ENCODE measurements at regions not wholly inside any gene's neighbourhood (a gene's known extent, or its start where the extent isn't known, plus 50 kb on each side); places are given as distances from the start of the nearest gene placed in this dataset.

DNA sequence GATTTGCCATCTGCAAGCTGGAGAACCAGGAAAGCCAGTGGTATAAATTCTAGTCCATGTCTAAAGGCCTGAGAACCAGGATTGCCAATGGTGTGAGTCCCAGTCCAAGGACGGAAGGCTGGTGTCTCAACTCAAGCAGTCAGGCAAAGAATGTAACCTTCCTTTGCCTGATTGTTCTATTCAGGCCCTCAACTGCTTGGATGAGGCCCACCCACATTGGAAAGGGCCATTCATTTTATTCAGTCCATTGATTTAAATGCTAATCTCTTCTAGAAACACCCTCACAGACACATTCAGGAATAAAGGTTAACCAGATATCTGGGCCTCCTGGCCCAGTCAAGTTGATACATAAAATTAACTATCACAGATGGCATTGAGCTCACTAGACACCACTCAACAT is 427.8 kb downstream of the ZNF608 start:
- DNase-seq (ENCODE audit: low read depth, low spot score) = no peak

DNA sequence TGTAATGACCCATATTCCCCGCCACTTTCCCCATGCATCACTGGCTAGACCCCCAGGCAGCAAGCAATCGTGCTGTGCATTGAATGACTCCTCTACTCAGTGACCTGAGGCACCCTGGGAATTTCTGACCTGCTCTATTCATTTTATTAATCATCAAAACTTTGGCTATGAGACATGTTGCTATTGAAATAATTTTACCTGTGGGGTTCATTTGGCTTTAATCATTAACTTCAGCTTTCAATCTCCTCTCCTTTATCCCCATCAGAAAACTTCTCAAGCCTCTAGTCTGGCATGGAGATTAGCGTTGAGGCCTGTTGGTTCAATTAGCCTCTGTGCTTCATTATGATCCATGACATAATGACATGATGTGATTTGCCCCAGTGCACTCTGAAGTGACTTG is 429.0 kb downstream of the ZNF608 start:
- DNase-seq (ENCODE audit: low read depth, low spot score) = no peak

DNA sequence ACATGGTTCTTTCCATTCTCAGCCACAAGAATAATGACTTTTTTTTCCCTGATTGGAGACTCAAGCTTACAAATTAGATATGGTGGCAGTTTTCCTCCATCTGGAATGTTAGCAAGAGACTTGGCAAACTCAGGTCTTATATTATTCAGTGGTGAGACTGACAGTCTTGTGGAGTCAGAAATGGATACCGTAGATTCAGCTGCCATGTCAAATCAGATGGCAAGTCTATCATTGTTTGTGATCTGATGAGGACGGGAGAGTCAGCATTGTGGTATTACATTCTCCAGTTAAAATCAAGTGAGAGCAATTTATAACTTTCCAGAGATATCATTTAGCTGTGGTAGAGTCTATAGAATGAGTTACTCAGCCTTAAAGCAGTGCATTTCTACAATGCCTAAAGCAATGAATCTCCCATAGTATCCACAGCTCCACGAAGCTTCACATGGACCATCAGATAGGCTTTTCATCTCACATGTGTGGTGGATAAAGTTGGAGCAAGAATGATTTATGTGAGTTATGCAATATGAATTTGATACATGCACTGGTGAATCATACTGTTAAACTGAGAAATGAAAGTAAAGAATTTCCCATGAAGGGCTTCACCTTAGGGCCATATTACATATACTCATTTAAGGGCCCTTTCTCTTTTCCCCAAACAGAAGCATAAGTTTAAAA is 430.6 kb downstream of the ZNF608 start:
- no peak for DNase-seq (ENCODE audit: low read depth, low spot score)

DNA sequence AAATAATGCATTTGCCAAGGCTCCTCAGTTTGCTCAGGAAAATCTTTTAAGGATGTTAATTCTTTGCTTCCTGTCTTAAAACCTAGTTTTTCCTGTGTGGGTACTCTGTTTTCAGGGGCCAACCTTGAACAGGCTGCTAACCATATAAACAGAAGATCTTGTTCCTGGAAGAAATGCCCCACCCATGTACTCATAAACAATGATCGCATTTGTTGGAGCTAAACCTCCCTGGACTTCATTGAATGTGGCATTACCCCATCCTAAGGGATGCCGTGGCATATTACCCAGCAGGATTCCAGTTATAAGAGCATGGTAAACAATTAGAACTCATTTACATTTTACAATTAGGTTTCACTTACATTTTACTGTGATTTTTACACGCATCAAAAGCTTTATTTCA is 436.0 kb downstream of the ZNF608 start:
- no peak for DNase-seq (ENCODE audit: low read depth, low spot score)

DNA sequence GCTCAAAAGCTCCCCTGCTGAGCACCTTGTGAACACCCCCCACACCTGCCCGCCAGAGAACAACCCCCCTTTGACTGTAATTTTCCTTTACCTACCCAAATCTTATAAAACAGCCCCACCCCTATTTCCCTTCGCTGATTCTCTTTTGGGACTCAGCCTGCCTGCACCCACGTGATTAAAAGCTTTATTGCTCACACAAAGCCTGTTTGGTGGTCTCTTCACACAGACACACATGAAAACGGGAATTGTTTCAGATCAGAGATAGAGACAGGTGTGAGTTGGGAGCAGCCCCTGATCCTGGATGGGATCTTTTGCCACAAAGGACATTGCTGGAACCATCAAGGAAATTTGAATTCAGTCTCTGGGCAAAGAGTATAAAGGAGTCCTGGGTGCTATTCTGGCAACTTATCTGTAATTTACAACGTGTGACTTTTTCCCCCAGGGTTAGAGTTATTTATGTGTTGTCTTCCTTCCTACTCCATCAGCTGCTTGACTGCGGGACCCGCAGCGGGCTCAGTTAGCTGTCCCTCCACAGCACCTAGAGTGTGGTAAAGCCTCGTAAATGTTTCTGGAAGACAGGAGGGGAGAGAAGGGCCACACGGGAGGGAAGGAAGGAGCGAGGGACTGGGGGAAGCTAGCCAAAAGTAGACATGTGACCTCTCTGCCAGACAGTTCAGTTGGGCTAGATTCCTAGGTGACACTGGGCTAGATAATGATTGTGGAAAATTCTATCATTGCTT is 437.0 kb downstream of the ZNF608 start:
- no peak for DNase-seq (ENCODE audit: low read depth, low spot score)

DNA sequence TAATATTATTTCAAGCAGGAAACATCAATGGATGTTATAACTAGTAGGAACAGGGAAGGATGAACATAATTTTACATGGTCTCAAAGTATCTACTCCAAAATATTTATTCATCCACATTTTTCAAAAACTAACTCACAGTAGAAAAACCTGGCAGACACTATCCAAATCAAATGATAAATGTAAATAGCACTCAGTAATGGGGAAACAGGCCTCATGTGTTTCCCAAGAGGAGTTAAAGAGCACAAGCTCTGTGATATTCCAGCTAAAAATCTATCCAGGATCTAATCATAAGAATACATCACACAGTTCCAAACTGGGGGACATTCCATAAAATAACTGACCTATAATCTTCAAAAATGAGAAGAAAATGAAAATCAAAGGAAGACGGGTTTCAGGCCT is 443.1 kb downstream of the ZNF608 start:
- DNase-seq (ENCODE audit: low read depth, low spot score) = no peak

DNA sequence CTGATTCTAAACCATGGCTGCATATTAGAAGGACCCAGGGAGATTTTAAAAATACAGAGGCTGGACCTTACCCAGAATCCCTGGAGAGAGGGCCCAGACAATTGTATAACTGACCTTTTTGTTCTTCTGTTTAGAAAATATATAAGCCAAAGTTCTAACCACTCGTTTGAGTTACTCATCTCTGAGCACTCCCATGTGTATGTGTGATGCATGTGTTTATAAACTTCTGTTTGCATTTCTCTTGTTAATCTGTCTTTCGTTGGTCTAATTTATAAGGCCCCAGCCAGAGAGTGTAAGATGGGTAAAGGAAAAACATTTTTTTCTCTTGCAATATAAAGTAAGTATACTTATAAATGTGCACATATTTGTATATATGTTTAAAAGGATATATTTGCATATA is 443.9 kb downstream of the ZNF608 start:
- DNase-seq (ENCODE audit: low read depth, low spot score) = peak; percentile 3

DNA sequence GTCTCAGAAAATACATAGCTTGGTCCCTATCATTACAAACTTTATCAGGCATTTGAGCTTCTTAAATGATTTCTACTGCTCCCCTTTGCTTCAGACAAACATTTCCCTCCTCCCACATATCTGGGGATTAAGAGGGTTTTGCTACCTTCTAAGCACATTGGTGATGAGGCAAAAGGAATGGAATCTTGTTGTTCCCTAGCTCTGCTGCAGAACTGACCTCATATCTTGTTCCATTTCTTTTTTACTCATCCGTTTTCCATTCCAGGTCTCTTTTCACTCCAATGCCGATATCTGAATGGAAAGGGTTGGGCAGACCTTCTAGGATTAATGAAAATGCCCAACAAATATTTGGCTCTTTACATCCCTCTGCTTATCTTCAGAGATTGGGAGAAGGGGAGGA is 444.6 kb downstream of the ZNF608 start:
- DNase-seq (ENCODE audit: low read depth, low spot score) = no peak

DNA sequence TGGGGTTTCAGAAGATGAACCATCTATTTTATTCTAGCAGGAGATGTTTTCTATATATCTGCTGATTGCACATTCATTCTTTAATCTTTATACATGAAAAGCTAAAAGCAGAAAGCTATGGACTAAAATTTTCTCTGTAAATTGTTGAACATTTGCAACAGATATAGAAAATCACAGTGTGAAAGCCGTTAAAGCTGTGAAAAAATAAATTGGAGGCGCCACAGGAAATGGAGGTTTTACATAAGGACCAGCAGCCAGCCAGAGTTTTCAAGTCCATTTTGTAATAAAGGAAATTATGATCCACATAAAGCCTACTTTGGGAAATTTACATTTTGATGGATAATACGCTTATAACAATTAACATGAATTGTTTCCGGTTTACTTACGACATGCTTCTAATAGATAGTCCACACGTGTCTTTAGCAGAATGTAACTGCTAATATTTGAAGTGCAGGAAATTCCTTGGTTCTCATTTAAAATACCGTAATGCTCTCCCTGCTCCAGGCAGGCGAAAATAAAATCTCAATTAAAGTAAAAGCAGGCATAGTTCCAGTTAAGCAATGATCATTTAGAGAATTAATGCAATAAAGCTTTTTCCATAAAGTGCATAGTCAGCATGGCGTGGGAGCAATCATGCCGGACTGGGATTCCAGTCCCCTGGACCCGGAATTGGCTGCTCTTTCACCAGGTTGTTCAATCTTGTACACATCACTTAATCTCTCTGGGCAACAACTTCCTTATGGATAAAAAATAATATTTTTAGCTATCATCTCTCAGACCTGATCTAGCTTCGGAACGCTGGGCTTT is 445.4 kb downstream of the ZNF608 start:
- DNase-seq (ENCODE audit: low read depth, low spot score) = no peak

DNA sequence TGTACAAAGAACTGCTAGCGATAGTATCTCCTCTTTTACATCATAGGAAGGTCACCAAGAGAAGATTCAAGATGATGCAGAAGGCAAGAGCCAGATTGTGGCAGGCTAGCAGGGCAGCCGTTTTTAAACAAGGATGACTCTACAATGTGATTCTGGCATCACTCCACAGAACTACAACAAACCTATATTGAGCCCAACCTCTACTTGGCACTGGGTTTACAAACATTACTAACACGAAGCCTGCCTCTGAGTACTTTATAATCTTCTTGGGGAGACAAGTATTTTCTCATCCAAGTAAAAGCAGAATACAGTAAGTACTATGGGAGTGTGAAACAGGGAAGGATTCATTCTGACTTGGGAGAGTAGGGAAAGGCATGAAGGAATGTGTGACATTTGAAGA is 448.6 kb downstream of the ZNF608 start:
- DNase-seq (ENCODE audit: low read depth, low spot score) = no peak

DNA sequence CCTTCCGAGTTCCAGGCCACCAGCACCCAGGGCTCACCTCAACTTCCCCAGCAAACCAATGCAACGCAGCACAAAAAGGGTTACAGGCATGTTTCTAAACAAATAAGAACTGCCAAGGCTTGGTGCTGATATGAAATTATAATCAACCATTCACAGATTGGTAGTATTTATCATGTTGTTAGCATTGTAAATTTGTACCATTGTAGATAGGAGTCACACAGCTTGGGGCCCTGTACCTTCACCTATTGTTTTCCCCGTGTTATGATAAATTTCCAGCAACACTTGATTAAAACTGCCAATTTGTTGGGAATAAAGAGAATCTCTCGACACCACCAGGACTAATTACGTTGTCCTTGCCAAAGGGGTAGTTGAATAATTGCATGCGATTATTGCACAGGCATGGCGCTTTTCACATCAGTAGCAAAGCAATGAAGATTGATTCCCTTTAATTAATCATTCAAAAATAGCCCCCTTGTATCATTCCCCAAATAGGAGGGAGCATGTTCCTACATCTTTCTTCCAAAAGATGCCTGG is 454.1 kb downstream of the ZNF608 start:
- no peak for DNase-seq (ENCODE audit: low read depth, low spot score)

DNA sequence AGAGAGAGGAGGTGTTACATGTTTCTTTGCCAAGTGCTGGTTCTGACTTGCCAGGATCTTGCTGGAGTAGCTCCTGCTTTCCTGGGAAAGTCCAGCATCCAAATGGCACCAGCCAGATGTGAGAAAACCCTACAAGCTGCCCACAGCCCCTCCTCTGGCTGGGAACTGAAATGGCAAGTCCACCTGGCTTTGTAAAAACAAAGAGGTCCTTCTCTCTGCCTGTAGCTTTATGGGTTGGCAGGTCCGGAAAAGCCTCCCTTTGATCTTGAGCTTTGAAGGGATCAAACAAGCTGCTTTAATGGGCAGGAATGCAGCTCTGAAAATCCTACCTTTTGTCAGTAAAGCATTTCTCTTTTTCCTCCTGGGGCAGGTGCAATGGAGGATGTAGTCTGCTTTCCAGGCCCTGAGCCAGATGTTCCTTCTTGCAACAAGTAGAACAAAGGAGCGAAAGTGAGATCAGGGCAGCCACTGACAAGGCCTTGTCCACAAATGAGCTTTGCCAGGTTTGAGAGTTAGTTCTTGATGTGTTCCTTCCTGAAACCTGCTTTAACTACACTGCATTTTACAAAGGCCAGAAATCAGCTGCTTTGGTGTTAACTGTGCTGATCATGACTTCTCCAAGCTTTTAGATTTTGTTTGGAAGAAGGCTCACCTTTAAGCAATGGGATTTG is 456.7 kb downstream of the ZNF608 start:
- no peak for DNase-seq (ENCODE audit: low read depth, low spot score)

DNA sequence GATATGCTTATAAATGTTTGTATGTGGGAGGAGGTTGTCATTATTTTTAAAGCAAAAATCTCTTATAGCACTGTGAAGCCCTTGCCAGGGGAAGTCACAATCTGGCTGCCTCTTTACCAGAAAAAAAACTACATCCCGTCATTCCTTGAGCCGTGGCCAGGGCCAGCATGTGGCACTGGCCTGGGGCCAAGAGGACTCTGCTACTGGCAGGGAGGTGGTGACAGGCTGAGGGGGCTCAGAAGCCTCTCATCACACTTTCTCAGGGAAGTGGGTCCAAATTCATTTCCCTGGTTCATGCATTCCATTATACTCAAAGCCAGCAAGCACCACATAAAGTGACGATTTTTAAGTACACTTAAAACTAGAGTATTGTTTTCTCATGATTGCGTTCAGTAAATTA is 457.3 kb downstream of the ZNF608 start:
- no peak for DNase-seq (ENCODE audit: low read depth, low spot score)

DNA sequence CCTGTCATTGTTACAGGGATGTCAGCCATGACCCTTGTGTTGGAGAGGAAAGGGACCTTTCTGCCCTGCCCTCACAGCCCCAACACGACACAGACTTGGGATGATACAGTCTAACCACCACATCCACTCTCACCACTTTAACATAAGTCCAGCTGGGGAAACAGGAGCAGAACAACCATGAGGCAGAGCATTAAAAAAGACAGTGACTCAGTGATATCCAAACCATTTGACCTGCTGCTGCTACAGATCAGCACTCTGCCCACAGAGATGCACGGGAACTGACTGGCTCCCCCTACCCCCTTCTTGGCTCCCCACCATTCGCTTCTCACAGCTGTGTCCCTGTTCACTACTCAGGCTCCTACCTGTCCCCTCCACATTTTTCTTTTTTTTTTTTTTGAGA is 458.6 kb downstream of the ZNF608 start:
- no peak for DNase-seq (ENCODE audit: low read depth, low spot score)

DNA sequence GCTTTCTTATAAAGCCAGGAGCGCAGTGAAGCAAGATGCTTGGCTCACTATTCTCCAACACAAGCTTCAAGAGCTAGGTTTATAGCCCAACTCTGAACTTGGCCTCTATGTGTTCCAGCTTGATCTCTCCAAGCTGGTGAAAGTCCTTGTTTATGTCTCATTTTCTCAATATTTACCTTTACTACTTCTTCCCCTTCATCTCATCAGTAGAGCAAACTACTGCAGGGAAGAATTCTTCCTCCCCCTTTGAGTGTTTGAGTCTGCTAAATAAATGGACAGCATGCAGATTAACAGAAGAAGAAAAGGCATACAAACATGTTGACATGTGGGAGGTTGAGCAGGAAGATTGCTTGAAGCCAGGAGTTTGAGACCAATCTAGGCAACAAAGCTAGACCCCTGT is 460.7 kb downstream of the ZNF608 start:
- DNase-seq (ENCODE audit: low read depth, low spot score) = no peak

DNA sequence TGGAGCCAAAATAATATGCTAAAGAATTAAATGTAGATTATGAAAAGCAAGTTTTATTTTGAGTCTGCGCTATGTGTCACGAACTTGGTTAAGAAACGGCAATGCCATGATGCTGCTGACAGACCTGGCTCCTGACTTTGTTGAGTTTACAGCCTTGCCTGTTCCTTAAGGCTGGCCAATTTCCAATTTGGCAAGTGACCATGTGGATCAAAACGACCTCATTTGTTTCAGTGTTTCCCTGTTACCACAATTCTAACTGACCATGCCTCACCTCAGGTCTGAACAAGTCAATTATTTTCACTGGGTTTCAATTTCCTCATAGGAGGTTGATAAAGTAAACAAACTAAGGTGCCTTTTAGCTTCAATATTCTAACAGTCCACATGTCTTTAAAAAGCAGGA is 461.4 kb downstream of the ZNF608 start:
- no peak for DNase-seq (ENCODE audit: low read depth, low spot score)

DNA sequence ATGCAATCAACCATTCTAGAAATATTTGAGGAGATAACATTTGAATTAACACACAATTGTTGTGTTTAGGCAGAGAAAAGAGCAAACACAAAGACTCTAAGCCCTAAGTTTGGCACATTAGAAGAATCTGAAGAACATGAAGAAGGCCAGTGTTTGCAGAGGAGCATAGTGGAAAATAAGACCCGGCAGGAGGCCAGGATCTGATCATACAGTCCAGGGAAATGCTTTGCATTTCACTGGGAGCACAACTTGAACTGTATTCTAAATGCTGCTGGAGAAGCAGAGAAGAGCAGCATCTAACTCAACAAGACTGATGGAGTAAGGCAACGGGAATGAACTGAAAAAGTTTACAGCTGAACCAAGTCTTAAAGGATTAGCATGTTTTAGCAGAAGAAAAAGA is 463.4 kb downstream of the ZNF608 start:
- DNase-seq (ENCODE audit: low read depth, low spot score) = no peak

DNA sequence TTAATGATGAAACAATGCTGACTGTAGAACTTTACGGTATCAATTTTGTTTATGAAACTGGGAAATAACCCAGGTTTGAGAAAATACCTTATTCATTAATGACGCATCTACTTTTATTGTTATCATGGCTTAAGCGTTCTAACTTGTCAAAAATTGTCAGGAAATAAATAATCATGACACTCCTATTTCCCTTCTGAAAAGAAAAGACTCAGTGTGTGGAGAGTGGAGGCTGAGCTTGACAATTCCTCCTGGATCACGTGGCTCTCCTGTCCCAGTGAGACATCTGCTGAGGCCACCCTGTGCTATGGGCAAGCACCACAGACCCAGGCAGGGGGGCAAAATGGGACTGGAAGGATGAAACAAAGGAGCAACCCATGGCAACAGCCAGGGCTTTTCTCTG is 466.4 kb downstream of the ZNF608 start:
- no peak for DNase-seq (ENCODE audit: low read depth, low spot score)

DNA sequence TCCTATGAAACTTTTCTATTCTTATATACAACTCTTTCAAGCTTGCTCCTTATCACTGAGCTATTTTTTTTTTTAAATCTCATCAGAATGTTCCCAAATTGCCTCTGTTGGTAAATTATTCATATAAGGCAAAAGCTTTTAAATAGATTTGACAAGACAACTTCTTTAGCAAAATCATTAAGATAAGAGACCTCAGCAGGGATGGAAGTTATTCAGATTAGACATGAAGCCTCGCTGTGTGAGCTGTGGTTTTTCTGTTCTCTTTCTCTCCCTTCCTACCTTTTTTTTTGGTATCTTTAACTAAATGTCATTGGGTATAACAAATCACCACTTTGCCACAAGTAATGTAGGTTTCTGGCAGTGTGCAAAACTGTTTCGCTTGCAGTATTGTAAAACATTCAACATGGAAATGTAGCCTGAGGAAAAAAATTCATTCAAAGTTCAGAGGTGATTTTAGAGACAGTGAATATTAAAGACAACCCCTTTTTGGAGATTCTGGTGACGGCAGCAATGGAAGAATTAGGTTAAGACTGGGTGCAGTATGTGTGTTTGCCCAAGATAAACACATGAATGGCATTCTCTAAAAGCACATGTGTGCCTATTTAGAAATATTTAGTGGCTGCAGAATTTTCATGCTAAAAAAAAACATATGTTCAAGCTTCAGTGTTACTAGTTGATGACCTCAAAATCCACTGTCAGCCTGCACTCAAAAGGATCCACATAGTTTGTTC is 467.1 kb downstream of the ZNF608 start:
- no peak for DNase-seq (ENCODE audit: low read depth, low spot score)

DNA sequence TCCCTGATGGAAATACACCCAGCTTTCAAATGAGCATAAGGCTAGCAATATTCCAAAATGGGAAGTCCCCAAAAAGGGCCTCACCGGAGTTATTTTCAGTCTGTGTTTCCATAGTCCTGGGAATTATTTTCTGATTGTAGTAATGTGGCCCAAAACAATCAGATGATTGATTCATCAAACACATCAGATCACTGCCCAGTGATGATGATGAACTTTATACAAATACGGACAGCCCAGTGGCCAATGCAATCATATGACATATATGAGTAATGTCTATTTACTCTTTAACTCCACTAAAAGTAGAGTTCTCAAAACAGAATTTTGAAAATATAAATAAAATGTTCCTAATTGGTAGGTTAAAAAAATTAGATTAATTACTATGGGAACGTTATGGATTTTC is 467.8 kb downstream of the ZNF608 start:
- no peak for DNase-seq (ENCODE audit: low read depth, low spot score)

Measured in smooth muscle cell of the brain vasculature (primary cell).